AG09309 (cell line): ENCODE measurements at regions not wholly inside any gene's neighbourhood (a gene's known extent, or its start where the extent isn't known, plus 50 kb on each side); places are given as distances from the start of the nearest gene placed in this dataset.

Source experiments
- DNase-seq: peaks from one replicate; pipeline ENCODE4 v3.0.0-alpha.2; 2010; ENCODE audit warnings: low read depth
- H3K4me3 ChIP-seq: 2 replicates; pipeline ENCODE4 v1.5.1; 2011; ENCODE audit warnings: mild to moderate bottlenecking, low read depth, low read length, moderate library complexity; ENCODE audit not compliant: control insufficient read depth
- TF ChIP-seq, protein P1 (sequence below): IDR thresholded peaks from 2 replicates; pipeline ENCODE4 v1.5.1; 2011; ENCODE audit warnings: mild to moderate bottlenecking, low read depth, low read length, inconsistent platforms; ENCODE audit not compliant: insufficient read depth, control insufficient read depth; ENCODE audit errors: missing control alignments

DNA sequence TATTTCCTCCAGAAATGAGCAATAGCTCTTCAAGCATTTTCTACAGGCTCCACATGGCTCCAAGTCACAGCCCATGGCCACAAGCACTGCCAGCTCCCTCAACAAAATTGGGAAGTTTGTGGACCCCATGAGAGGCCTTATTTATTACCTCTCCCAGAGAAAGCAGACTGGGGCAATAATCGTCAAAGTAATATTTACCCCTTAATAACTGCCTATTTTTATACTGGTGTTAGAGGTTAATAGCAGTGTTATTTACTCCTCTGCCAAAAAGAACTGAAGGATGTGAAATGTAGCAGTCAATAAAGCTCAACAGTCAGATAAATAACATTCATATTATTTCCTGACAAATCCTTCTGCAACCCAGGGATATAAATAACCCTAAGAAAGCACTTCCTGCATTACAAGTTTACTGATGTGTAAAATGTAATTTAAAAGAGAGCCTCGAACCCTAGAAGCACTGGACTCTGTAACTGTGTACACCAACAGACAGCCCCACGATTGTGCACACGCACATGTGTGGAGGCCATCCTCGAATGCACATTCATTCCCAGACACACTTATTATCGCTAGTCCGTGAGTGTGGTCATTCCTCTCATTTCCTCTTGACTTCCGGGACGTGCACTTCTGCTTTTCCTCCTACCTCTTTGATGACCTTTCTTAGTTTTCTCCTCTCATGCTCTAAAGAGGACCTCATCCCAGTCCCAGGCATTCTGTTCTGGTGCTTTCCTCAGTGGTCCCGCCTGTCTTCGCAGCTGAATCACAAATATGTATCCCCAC lies 157.4 kb downstream of the EVX1 start:
- no peak for DNase-seq
- TF ChIP-seq, protein P1, sequence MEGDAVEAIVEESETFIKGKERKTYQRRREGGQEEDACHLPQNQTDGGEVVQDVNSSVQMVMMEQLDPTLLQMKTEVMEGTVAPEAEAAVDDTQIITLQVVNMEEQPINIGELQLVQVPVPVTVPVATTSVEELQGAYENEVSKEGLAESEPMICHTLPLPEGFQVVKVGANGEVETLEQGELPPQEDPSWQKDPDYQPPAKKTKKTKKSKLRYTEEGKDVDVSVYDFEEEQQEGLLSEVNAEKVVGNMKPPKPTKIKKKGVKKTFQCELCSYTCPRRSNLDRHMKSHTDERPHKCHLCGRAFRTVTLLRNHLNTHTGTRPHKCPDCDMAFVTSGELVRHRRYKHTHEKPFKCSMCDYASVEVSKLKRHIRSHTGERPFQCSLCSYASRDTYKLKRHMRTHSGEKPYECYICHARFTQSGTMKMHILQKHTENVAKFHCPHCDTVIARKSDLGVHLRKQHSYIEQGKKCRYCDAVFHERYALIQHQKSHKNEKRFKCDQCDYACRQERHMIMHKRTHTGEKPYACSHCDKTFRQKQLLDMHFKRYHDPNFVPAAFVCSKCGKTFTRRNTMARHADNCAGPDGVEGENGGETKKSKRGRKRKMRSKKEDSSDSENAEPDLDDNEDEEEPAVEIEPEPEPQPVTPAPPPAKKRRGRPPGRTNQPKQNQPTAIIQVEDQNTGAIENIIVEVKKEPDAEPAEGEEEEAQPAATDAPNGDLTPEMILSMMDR: no peak
- no peak overlapping the region for H3K4me3 ChIP-seq

DNA sequence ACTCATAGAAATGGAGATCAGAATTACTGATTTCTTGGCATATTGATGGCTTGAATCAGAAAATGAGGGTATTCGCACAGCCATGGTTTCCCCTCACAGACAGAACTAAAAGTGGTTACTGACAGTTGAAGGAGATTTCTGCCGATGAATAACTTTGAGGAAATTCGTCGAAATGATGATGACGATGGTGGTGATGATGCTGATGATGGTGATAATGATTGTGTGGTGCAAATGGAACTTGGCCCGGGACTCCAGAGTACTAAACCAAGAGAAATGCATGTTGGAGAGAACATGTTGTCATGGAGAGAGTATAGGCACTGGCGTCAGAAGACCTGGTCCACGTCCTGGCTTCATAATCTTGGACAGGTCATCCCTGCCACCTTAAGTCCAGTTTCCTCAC lies 163.2 kb downstream of the EVX1 start:
- TF ChIP-seq, protein P1: no peak
- no peak overlapping the region for H3K4me3 ChIP-seq

DNA sequence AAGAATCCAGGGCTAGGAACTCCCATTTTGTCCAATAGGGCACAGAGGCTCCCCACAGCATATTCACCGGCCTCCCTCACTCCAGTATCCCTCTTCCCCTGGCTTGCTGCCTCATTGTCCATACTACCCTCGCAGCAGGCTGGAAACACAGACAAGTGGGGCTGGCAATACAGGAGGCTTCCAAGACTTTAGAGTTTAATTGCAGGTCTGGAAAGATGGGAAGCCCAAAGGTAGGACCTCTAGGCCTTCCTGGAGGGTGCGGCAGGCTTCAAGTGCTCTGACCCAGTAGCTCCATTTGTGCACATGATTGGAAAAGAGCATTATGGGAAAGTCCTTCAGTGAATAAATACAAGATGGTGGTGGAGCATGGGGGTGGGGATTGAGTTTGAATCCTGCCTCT lies 166.7 kb downstream of the EVX1 start:
- no peak overlapping the region for H3K4me3 ChIP-seq
- TF ChIP-seq, protein P1: no peak
- no peak for DNase-seq

More for the DNA sequence above, 163.2 kb downstream of the EVX1 start:
- DNase-seq: no peak

DNA sequence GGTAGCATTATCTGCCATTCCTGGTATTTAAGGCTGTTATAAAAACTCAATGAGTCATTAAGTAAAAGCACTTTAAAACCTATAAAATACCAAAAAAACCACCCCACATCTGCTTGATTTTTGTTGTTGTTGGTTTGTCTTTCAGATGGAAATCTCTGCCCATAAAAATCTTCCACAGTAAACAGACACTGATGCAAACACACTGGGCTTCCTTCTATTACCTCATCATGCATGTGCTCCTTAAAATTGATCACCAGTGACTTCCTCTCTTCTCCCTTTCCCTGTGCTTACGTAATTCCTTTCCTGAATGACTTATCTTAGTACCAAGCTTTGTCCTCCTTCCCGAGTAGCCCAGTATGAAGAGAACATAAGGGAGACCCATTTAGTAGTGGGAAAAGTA lies 167.2 kb downstream of the EVX1 start:
- peak; percentile 43 for DNase-seq
- TF ChIP-seq, protein P1: no peak
- H3K4me3 ChIP-seq: no peak overlapping the region

DNA sequence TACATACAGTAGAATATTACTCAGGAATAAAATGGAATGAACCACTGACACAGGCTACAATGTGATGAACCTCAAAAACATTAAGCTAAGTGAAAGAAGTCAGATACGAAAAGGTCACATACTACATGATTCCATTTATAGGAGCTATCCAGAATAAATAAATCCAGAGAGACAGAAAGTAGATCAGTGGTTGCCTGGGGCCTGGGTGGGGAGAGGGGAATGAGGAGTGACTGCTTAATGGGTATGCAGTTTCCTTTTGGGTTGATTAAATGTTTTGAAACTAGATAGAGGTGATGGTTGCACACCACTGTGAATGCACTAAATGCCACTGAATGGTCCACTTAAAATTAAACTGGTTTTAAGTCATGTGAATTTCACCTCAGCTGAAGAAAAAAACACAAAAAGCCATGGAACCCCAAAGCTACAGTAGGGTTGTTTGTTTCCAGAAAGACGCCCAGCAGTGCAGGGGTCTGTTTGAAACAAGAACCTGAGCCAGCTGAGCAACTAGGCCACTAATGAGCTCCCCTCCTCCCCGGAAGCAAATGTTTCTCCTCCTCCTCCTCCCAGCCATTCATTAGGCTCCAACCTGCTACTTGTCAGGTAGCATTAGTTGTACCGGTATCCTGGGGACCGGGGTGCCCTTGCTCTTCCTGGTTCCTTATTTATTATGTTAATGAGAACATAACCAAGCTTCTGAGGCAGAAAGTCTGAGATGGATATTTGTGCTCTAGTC lies 168.4 kb downstream of the EVX1 start:
- DNase-seq: no peak
- TF ChIP-seq, protein P1: no peak

DNA sequence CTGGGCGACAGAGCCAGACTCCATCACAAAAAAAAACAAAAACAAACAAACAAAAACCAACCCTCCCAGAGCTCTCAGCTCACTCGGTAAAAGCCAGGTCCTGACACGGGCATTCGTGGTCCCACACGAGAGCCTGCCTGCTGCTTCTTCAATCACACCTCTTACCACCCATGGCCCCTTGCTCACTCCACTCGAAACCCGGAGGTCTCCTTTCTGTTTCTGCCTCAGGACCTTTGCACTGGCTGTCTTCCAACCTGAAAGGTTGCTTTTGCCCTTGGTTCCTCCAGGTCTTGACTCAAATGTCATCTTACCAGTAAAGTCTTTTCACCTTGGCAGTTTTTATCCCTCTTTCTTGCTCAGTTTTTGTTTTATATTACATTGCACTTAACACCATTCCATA lies 169.6 kb downstream of the EVX1 start:
- TF ChIP-seq, protein P1: no peak
- no peak overlapping the region for H3K4me3 ChIP-seq
- DNase-seq: no peak

More for the DNA sequence above, 168.4 kb downstream of the EVX1 start:
- no peak overlapping the region for H3K4me3 ChIP-seq
